GM12878 (cell line): ENCODE measurements at regions not wholly inside any gene's neighbourhood (a gene's known extent, or its start where the extent isn't known, plus 50 kb on each side); places are given as distances from the start of the nearest gene placed in this dataset.

Experiments
- ATAC-seq: fragments of 200-7000 bp; cut with Tn5 transposase; 3 replicates; pipeline ENCODE4 v1.9.1; 2020; ENCODE audit warnings: mild to moderate bottlenecking, moderate library complexity
- BruUV-seq: library from RNA; stranded (reverse); fragments of 400-500 nt; replicated peaks from 2 replicates; lab custom pipeline; 2021; lab: Mats Ljungman, UMichigan
- CTCF ChIA-PET: fragments of 300-600 bp; sonication (Branson Sonifier 250); formaldehyde crosslinking; extraction: SDS; loops from one replicate; lab custom pipeline; 2021; ENCODE audit warnings: inconsistent platforms; lab: Yijun Ruan, JAX
- POLR2A ChIA-PET: fragments of 350-600 bp; formaldehyde crosslinking; extraction: SDS; loops from one replicate; lab custom pipeline; 2021; ENCODE audit warnings: inconsistent platforms; lab: Charles Lee
- RAD21 ChIA-PET: fragments of 300-600 bp; sonication (Branson Sonifier 250); formaldehyde crosslinking; loops from one replicate; lab custom pipeline; 2023; ENCODE audit warnings: antibody characterized with exemption; ENCODE audit not compliant: unreplicated experiment; lab: Charles Lee
- SMC1A ChIA-PET: fragments of 300-600 bp; sonication (Branson Sonifier 250); formaldehyde crosslinking; loops from one replicate; lab custom pipeline; 2023; ENCODE audit not compliant: unreplicated experiment, uncharacterized antibody; lab: Charles Lee
- DNase-seq: peaks from one replicate; pipeline ENCODE4 v3.0.0-alpha.2; 2011; ENCODE audit warnings: low read depth, low spot score
- FAIRE-seq: peaks from 3 replicates; lab custom pipeline; 2011; peaks lifted over from hg19 to GRCh38; lab: Jason Lieb, UNC
- H2AFZ ChIP-seq: 2 replicates; pipeline ENCODE4 v1.6.0; 2011; ENCODE audit warnings: low read depth, low read length, control low read depth; ENCODE audit not compliant: control insufficient read depth
- H3K27ac ChIP-seq: 2 replicates; pipeline ENCODE4 v1.5.1; 2011; ENCODE audit warnings: control low read depth; ENCODE audit not compliant: control insufficient read depth, insufficient read depth
- H3K27me3 ChIP-seq, 2 experiments: replicated peaks in 1 of 2; 2 replicates each; pipeline versions ENCODE4 v1.6.0 to v1.6.1; 2011; ENCODE audit warnings: low read length in 1 of 2; ENCODE audit not compliant: control insufficient read depth in 2 of 2, insufficient read depth in 2 of 2
- H3K36me3 ChIP-seq, 2 experiments: 2 replicates each; pipeline ENCODE4 v1.5.1; 2011; ENCODE audit warnings: low read length in 1 of 2; ENCODE audit not compliant: control insufficient read depth in 2 of 2, insufficient read depth in 2 of 2
- H3K4me1 ChIP-seq: 2 replicates; pipeline ENCODE4 v1.6.1; 2011; ENCODE audit warnings: mild to moderate bottlenecking, low read length, moderate library complexity, mixed read lengths; ENCODE audit not compliant: control insufficient read depth, insufficient read depth
- H3K4me2 ChIP-seq: 2 replicates; pipeline ENCODE4 v1.6.0; 2011; ENCODE audit warnings: control low read depth; ENCODE audit not compliant: control insufficient read depth, insufficient read depth
- H3K4me3 ChIP-seq: fragments of 200-600 bp; sonication (generic); 2 replicates; pipeline ENCODE4 v1.5.1; 2016
- H3K79me2 ChIP-seq: 2 replicates; pipeline ENCODE4 v1.6.0; 2011; ENCODE audit warnings: low read length; ENCODE audit not compliant: control insufficient read depth, insufficient read depth
- H3K9ac ChIP-seq: 2 replicates; pipeline ENCODE4 v1.8.0; 2011; ENCODE audit warnings: low read length, control low read depth, mixed read lengths; ENCODE audit not compliant: control insufficient read depth, insufficient read depth
- H3K9me3 ChIP-seq: replicated peaks from 3 replicates; pipeline ENCODE4 v1.5.1; 2011; ENCODE audit warnings: mild to moderate bottlenecking, low read length; ENCODE audit not compliant: control insufficient read depth, insufficient read depth
- H4K20me1 ChIP-seq: 2 replicates; pipeline ENCODE4 v1.6.0; 2011; ENCODE audit not compliant: control insufficient read depth, insufficient read depth
- BCL11A ChIP-seq: IDR thresholded peaks from 2 replicates; pipeline ENCODE4 v1.6.1; 2011; ENCODE audit warnings: low read depth, low read length
- CHD1 ChIP-seq: IDR thresholded peaks from 2 replicates; pipeline ENCODE4 v1.6.1; 2012; ENCODE audit warnings: low read depth, low read length, improper control_type of control experiment
- EP300 ChIP-seq, 2 experiments: fragments of 150-350 bp in 1 of 2; IDR thresholded peaks; 2 replicates each; pipeline ENCODE4 v1.6.1; 2011 to 2012; ENCODE audit warnings: low read depth in 2 of 2, low read length in 2 of 2, borderline replicate concordance in 1 of 2, improper control_type of control experiment in 1 of 2, inconsistent platforms in 1 of 2; ENCODE audit not compliant: control insufficient read depth in 1 of 2
- FOXM1 ChIP-seq: IDR thresholded peaks from 2 replicates; pipeline ENCODE4 v1.6.1; 2012; ENCODE audit warnings: low read depth, mild to moderate bottlenecking, inconsistent platforms, low read length, moderate library complexity
- IKZF2 ChIP-seq, 2 experiments: fragments of 450-650 bp; IDR thresholded peaks; 2 replicates each; pipeline ENCODE4 v1.6.1; 2017; ENCODE audit warnings: mild to moderate bottlenecking in 2 of 2, moderate library complexity in 2 of 2
- MXI1 ChIP-seq: fragments of 150-350 bp; IDR thresholded peaks from 2 replicates; pipeline ENCODE4 v1.6.1; 2011; ENCODE audit warnings: low read depth, mild to moderate bottlenecking, inconsistent platforms, low read length, improper control_type of control experiment
- NBN ChIP-seq: fragments of 450-650 bp; IDR thresholded peaks from 2 replicates; pipeline ENCODE4 v1.6.1; 2016
- NFIC ChIP-seq: IDR thresholded peaks from 2 replicates; pipeline ENCODE4 v1.6.1; 2012; ENCODE audit warnings: low read depth, mild to moderate bottlenecking, inconsistent platforms, low read length, moderate library complexity
- PKNOX1 ChIP-seq: fragments of 450-650 bp; IDR thresholded peaks from 2 replicates; pipeline ENCODE4 v1.6.1; 2016; ENCODE audit warnings: mild to moderate bottlenecking
- PML ChIP-seq: IDR thresholded peaks from 2 replicates; pipeline ENCODE4 v1.6.1; 2012; ENCODE audit warnings: low read length, inconsistent platforms
- RFX5 ChIP-seq: IDR thresholded peaks from 2 replicates; pipeline ENCODE4 v1.6.1; 2011; ENCODE audit warnings: low read depth, low read length, improper control_type of control experiment
- RUNX3 ChIP-seq: IDR thresholded peaks from 2 replicates; pipeline ENCODE4 v1.6.1; 2012; ENCODE audit warnings: low read length, inconsistent platforms
- SIN3A ChIP-seq: IDR thresholded peaks from 2 replicates; pipeline ENCODE4 v1.6.1; 2012; ENCODE audit warnings: low read depth, low read length, improper control_type of control experiment
- SMAD1 ChIP-seq: fragments of 450-650 bp; IDR thresholded peaks from 2 replicates; pipeline ENCODE4 v1.6.1; 2018; ENCODE audit warnings: mild to moderate bottlenecking, low read depth; ENCODE audit not compliant: partially characterized antibody
- TCF7 ChIP-seq: IDR thresholded peaks from 2 replicates; pipeline ENCODE4 v1.6.1; 2014; ENCODE audit warnings: antibody characterized with exemption, borderline replicate concordance
- USF1 ChIP-seq: IDR thresholded peaks from 2 replicates; pipeline ENCODE4 v1.6.1; 2011; ENCODE audit warnings: borderline replicate concordance, low read depth, mild to moderate bottlenecking, moderate library complexity, mixed read lengths, low read length; ENCODE audit not compliant: insufficient read depth; ENCODE audit errors: extremely low read length
- ZNF217 ChIP-seq: fragments of 450-650 bp; IDR thresholded peaks from 2 replicates; pipeline ENCODE4 v1.6.1; 2017; ENCODE audit warnings: antibody characterized with exemption, mild to moderate bottlenecking
- WGBS: methylation state at CpG from one replicate; pipeline ENCODE4 v1.1.6; 2016; ENCODE audit warnings: low lambda C conversion rate; ENCODE audit not compliant: insufficient replicate concordance, insufficient coverage; ENCODE audit errors: missing lambda C conversion rate; 5-methylcytosine and 5-hydroxymethylcytosine counted together
- in situ Hi-C: fragments of 300-500 bp; cut with MboI; formaldehyde crosslinking; loops from 9 replicates; pipeline ENCODE4 v1.14.3; 2018; ENCODE audit warnings: mixed read lengths
- intact Hi-C: fragments of 100-400 bp; cut with micrococcal nuclease; formaldehyde crosslinking; loops from one replicate; pipeline ENCODE4 v1.14.2; 2022; ENCODE audit not compliant: unreplicated experiment
- TF ChIP-seq, protein P1 (sequence below): IDR thresholded peaks from 2 replicates; pipeline ENCODE4 v1.6.1; 2011; ENCODE audit warnings: low read depth, mild to moderate bottlenecking, low read length, moderate library complexity, borderline replicate concordance; ENCODE audit errors: extremely low read depth
- TF ChIP-seq, protein P2 (sequence below): IDR thresholded peaks from 2 replicates; pipeline ENCODE4 v1.6.1; 2011; ENCODE audit warnings: borderline replicate concordance, low read depth, mild to moderate bottlenecking, moderate library complexity, low read length; ENCODE audit not compliant: insufficient read depth, poor library complexity, severe bottlenecking
- TF ChIP-seq, protein P3 (sequence below): fragments of 450-650 bp; IDR thresholded peaks from 2 replicates; pipeline ENCODE4 v1.6.1; 2014; ENCODE audit warnings: mild to moderate bottlenecking

DNA sequence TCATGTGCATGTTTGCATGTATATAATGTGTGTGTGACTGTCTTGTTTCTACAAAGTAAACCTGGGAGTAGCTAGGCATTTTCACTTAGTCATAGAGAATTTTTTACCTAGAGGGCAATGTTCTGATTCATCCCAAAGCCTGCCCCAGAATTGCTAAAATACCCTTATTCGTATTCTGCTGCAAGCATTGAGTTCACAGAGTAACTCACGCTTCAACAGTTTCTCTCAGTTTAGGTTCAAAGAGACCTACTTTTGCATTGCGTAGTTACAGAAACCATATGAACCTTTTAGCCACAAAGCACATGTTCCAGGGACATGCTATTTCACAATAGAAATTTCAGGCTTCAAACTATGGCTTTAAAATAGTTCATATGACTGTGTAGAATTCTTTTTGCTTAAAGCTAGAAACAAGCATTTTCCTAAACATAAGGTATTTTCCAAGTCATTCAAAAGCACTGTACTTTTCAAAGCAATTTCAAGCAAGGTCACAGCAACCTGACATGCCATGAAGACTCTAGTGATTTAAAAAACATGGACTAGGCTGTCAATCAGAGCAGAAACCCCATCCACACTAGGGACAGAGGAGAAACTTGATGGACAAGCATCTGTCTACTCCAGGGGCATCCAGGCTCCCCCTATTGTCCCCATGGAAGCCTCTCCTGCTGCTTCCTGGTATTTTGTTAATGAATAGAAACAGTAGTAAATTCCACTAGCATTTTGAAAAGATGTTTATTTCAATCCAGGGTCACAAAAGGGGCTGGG, 81.5 kb upstream of the MAPK10 start:
- ATAC-seq (peak; percentile 96), FAIRE-seq (peak; percentile 27), DNase-seq (peak; percentile 16)
- Histone ChIP-seq H3K27me3 (no peaks in the 10 kb centered on the region; a peak in 1 of 4 replicates), H3K9ac (no peak overlapping the region), H3K36me3 (no peaks in the 10 kb centered on the region), H3K4me3 (no peak overlapping the region), H3K27ac (no peak overlapping the region), H3K79me2 (no peaks in the 10 kb centered on the region), H4K20me1 (no peaks in the 10 kb centered on the region), H3K4me1 (no peaks in the 10 kb centered on the region), H2AFZ (no peak overlapping the region), H3K9me3 (no peaks in the 10 kb centered on the region), H3K4me2 (no peak overlapping the region)
- ChIA-PET SMC1A (interaction anchor here (1.6 to 2.0 kb wide), 3 partner anchors 8 to 42 kb away, joined by 3 to 5 read pairs (median 4); no protein-coding TSS in a partner anchor), CTCF (no interaction called here), RAD21 (no interaction called here), POLR2A (no interaction called here)
- in situ Hi-C loops (no loop called here), intact Hi-C loops (no loop called here)
- BruUV-seq: no TSS peak
- 1% methylated on average over 3 of the region's 3 CpGs for WGBS
- no peak for TF ChIP-seq PML
- no peak for TF ChIP-seq RFX5
- no peak for TF ChIP-seq SIN3A
- peak; percentile 32; the same call in 1 of the 2 replicates for TF ChIP-seq MXI1
- peak; percentile 52; the same call in 1 of the 2 replicates for TF ChIP-seq NFIC
- TF ChIP-seq CHD1: no peak
- TF ChIP-seq BCL11A: no peak
- TF ChIP-seq, protein P1, sequence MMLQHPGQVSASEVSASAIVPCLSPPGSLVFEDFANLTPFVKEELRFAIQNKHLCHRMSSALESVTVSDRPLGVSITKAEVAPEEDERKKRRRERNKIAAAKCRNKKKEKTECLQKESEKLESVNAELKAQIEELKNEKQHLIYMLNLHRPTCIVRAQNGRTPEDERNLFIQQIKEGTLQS: no peak
- TF ChIP-seq SMAD1: no peak
- no peak for TF ChIP-seq USF1
- peak; percentile 74; the same call in 1 of the 2 replicates for TF ChIP-seq RUNX3
- TF ChIP-seq EP300 (IDR thresholded peaks at IDR 0.05; ENCODE audit: borderline replicate concordance in 1 of 2, control insufficient read depth in 1 of 2, low read depth in 2 of 2, low read length in 2 of 2): peak; percentile 30 to 31; a peak in 2 of 4 replicates
- no peak for TF ChIP-seq FOXM1
- peak; percentile 27; the same call in 1 of the 2 replicates for TF ChIP-seq ZNF217
- TF ChIP-seq IKZF2 (IDR thresholded peaks at IDR 0.05): peak in 1 of 2 experiments; percentile 50; a peak in 1 of 4 replicates
- TF ChIP-seq PKNOX1: peak; percentile 82
- TF ChIP-seq, protein P2, sequence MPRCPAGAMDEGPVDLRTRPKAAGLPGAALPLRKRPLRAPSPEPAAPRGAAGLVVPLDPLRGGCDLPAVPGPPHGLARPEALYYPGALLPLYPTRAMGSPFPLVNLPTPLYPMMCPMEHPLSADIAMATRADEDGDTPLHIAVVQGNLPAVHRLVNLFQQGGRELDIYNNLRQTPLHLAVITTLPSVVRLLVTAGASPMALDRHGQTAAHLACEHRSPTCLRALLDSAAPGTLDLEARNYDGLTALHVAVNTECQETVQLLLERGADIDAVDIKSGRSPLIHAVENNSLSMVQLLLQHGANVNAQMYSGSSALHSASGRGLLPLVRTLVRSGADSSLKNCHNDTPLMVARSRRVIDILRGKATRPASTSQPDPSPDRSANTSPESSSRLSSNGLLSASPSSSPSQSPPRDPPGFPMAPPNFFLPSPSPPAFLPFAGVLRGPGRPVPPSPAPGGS: peak; percentile 8
- peak; percentile 40; the same call in 1 of the 2 replicates for TF ChIP-seq TCF7
- 0 out of 2 replicates have a peak, but pooled peaks have one; percentile 26 for TF ChIP-seq NBN
- TF ChIP-seq, protein P3, sequence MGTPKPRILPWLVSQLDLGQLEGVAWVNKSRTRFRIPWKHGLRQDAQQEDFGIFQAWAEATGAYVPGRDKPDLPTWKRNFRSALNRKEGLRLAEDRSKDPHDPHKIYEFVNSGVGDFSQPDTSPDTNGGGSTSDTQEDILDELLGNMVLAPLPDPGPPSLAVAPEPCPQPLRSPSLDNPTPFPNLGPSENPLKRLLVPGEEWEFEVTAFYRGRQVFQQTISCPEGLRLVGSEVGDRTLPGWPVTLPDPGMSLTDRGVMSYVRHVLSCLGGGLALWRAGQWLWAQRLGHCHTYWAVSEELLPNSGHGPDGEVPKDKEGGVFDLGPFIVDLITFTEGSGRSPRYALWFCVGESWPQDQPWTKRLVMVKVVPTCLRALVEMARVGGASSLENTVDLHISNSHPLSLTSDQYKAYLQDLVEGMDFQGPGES: no peak
